SHP77 treated with DMSO at 0.1 percent for 48 hours (cell line): ENCODE measurements at regions not wholly inside any gene's neighbourhood (a gene's known extent, or its start where the extent isn't known, plus 50 kb on each side); places are given as distances from the start of the nearest gene placed in this dataset.

Source experiments
- DNase-seq: peaks from one replicate; lab custom pipeline; 2025; lab: John Stamatoyannopoulos, UW

DNA sequence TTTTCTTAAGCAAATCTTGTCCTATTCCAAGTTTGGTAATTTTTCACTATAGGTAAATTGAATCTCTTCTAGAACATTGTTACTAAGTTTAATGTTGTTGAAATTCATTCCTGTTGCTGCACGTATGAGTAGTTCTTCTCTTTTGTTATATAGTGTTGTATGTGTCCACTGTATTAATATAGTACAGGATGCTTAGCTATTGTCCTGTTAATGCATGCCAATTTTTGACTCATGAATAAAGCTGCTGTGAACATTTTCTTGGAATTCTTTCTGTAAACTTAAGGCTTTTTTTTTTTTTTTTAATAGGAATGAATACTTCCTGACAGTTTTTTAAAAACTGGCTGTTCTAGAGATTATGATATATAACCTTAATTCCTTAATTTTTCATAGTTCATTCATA lies 326.9 kb downstream of the SLC4A3 start:
- no peak for DNase-seq

GRCh38 chr2:219957820-219958219 lies 330.4 kb downstream of the SLC4A3 start:
- no peak for DNase-seq

- DNase-seq, result no peak
Observed at GRCh38 chr2:219958941-219959340, 331.5 kb downstream of the SLC4A3 start.

DNA sequence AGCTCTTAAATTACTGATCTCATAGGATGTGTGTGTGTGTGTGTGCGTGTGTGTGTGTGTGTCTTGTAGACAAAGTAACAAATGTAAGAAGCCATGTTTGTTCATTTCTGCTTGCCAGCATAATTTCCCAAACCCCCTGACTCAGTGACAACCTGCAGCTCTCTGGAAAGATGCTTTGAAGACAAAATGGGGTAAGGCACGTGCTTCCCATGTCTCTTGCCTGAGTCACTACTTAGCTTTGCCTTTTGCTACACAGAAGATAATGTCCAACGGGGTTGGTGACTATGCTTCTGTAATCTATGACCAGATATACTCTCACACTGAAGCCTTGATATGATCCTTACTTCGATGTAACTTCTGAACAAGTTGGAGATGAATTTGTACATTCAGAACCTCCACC lies 332.0 kb downstream of the SLC4A3 start:
- DNase-seq, result no peak

DNA sequence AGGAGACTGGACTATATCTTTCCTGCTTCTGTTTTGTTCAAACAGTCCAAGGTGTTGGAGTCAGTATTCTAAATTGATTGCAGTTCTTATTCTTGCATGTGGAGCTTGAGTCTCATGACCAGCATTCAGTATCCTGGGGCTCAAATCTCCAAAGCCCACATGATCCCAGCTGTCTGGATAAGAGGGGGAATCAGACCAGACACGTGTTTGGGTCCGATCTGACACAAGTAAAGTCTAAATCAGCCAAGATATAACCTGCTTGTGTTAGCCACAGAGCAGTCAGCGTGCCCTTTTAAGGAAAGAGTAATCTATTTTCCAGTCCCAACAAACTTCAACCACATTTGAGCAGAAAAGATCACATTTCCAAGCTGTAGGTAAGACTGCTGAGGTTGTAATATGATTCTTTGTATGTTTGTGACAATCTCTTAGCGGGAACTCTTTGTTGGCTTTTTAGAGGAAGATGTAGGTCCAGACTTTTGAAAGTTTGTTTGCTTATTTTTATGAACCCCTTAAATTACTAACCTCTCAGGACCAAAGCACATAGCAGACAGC lies 334.6 kb downstream of the SLC4A3 start:
- DNase-seq, result no peak

DNA sequence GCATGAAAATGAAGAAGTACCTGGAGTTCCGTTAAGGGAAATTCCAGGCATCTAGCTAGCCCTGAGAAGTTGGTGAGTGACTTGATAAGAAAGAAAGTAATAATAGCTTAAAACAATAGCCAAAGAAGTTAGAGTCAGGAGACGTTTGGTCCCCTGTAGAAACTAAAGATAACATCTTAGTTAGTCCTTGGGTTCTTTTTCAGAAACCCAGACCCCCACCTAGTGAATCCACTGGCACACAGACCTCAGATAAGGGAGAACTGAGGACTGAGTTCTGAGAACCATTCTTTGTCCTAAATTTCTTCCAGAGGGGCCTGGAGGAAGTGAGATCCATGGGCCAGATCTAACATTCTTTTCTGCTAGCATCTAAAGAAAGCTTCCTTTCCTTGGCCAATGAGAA lies 335.4 kb downstream of the SLC4A3 start:
- no peak for DNase-seq

DNA sequence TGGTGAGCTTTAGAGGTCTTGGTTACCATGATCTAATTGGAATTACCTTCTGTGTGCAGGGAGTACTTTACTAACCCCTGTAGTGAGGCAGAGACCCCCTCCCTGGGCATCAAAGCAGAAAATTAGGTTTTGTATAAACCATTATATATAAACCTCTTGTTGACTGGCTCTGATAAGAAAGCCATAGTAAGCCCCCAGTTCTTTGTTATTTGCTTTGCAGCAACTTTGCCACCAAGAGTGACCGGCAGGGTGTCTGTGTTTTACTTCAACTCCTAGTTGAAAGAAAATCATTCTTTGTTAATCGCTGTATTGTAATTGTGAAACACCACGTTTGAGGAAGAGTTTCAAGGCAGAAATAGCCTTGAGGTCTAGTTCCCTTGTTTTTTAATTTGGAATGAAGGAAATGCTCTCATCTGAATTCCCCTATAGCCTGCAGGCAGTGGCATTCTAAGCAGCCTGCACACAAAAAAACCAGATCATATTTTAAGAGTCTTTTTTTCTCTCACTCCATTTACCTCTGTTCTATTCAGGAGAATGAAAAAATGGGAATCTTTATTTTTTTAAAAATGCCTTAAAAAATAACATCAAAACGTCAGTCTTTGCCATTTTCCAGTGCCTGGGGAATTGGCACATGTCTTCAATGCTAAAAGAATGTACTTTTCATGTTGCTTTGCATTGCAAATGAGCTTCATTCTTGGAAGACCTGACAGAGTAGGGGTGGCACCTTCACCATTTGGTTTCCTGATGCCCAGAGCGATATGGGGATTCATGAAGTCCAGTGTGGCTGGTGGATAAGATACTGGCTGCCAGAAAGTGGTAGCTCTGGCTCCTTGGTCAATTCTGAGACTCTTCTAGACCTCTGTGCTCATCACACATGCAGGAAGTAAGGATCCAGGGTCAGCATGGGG lies 338.1 kb downstream of the SLC4A3 start:
- DNase-seq, result no peak

GRCh38 chr2:219967247-219968245 lies 340.1 kb downstream of the SLC4A3 start:
- no peak for DNase-seq

DNA sequence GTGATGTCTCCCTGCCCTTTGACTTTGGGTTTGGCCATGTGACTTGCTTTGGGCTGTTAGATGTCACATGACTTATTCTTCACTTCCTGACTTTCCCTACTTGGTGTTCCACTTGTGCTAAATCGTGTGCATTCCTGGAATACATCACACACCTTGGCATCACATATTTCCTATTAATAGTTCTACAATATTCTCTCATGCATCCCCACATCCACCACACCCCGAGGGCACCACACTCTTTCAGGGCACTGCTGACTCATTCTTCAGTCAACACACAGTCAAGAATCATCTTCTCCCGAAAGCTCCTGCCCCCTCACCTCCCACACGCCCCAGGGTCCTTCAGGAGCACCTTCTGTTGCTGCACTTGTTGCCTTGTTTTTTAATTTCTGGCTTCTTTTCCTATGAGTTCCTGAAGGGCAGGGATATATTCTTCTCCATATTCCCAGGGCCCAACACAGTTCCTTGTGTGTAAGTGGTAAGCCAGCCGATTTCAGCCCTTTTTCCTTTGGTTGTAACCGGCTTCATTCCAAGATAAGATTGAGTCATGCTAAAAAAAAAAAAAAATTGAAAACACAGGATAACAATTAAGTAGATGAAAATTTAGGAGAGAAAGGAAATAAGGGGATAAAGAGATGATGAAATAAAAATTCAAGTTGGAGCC lies 341.4 kb downstream of the SLC4A3 start:
- DNase-seq, result no peak

- no peak for DNase-seq
Observed at GRCh38 chr2:219969508-219969907, 342.1 kb downstream of the SLC4A3 start.

DNA sequence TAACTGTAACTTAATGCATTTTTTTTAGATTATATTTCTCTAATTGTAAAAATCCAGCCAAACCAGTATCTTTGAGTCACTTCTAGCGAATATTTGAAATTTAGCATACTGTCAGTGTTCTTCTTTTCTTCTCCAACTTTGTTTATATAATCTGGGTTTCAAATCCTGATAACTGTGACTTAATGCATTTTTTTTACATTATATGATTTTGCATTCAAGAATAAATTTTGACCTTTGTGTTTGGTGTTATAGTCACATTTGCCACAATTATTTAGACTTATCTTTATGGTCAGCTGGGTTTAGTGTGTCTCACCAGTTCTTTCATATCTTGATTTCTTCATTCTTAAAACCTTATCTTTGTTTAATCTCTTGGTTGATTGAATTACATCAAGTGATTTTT lies 345.7 kb downstream of the SLC4A3 start:
- DNase-seq, result no peak

DNA sequence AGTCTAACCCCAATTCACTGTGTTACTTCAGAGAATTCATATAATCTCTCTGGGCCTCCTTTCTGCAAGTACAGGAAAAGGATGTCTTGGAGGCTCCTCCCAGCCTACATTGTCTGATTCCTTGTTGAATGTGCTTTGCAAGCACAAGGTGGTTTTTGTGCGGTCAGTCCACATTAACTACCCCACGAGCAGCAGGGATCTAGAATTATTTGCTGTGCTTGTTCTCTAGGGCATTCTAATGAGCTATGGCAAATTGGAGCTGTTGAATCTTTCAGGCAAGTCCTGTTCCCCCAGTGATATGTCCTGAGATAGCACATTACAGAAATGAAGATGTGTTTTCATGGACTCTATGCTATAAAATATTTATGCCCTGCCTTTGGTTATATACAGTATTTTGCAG lies 349.4 kb downstream of the SLC4A3 start:
- DNase-seq, result no peak

DNA sequence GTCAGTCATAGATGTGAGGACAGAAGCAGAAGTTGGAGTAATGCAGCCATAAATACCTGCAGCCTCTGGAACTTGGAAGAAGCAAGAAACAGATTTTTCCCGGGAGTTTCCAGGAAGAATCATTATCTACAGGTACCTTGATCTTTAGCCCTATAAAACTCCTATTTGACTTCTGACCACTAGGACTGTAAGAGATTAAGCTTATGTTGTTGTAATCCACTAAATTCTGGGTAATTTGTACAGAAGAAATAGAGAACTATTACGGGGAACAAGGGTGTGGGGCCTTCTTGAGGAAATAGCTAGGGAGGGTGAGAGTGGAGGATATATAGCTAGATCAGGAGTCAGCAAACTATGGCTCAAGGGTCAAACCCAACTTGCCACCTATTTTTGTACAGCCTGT lies 353.2 kb downstream of the SLC4A3 start:
- DNase-seq, result no peak

DNA sequence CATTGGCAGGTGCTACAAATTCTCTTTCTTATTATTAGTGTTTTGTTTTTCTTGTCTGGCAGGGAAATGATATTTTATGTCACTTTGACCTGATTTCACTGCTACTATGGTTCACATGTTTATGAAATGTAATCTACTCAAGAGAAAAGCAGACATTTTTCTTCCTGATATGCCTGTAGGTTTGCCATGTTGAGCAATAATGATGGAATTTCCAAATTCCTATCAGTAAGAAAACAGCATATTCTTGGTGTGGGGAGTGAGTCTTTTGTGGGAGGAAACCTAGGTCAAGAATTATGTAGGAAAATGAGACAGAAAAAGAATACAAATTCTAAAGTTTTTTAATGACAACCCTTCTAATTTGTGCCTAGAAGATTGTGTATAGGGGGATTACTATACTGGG lies 356.4 kb downstream of the SLC4A3 start:
- DNase-seq, result no peak

DNA sequence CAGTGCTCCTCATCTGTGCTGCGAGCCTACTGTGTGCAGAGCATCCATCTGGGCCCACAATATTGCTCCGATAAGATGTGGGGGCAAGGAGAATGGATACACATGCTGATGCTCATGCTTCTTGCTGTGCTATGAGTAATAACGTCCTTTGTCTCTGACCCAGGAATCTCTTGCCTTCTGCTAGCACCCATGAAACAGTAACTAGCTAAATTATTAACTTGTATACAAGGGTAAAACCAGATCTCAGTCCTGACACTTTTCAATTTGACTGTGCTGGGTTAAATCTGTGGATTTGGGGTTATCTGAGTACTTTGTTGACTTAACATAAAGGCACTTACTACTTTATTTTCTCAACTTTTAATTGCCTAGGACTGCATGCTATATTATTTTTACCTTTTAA lies 357.6 kb downstream of the SLC4A3 start:
- no peak for DNase-seq

DNA sequence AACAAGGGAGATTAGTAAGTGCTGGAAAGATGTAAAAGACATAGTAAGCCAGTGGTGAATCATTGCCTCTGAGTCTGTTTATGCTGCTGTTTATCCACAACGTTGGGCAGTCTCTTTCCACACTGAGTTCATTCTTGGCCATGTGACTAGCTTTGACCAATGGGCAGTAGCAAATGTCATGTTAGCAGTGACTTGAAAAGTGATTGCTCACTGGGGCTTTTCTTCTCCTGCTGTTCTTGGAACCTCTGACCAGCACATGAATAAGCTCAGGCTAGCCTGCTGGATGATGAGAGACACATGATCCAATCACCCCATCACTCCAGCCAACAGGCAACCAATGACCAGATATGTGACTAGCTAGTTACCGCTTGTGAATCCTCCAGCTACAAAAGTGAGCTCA lies 360.4 kb downstream of the SLC4A3 start:
- no peak for DNase-seq

DNA sequence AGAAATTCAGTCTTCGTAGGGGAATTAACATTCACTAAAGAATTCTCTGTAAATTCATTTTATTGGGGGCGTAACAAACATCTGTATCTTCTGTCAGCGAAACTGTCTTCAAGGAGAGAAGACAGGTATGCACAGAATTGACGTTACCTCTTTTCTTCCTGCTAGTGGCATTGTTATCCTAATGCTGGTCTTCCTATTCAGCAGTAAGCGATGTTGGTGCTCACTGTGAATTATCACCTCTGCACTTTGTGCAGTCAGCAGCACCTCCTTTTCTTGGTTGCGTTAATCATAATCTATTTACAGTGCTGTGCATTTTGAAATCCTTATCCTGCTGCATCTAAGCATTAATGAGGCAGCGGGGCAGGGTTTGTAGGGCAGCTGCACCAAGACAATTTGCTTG lies 362.3 kb downstream of the SLC4A3 start:
- DNase-seq, result no peak

GRCh38 chr2:219991116-219991515 lies 363.7 kb downstream of the SLC4A3 start:
- no peak for DNase-seq

DNA sequence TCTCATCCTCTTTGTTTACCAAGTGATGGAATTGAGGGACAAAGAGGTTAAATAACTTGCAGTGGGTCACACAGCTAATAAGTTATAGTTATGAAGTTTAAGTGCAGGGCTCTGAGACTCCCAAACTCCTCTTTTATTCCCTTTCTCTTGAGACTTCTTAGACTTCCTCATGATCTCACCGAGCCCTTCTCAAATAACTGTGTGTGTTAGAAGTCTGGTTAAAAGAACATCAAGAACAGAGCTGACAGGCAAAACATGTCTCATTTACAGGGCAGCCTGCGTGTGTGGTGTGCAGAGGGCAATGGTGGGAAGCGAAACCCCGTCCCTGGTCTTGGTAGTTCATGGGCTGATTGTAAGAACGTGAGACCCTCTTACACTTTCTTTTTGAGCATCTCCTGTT lies 368.0 kb downstream of the SLC4A3 start:
- DNase-seq, result no peak

DNA sequence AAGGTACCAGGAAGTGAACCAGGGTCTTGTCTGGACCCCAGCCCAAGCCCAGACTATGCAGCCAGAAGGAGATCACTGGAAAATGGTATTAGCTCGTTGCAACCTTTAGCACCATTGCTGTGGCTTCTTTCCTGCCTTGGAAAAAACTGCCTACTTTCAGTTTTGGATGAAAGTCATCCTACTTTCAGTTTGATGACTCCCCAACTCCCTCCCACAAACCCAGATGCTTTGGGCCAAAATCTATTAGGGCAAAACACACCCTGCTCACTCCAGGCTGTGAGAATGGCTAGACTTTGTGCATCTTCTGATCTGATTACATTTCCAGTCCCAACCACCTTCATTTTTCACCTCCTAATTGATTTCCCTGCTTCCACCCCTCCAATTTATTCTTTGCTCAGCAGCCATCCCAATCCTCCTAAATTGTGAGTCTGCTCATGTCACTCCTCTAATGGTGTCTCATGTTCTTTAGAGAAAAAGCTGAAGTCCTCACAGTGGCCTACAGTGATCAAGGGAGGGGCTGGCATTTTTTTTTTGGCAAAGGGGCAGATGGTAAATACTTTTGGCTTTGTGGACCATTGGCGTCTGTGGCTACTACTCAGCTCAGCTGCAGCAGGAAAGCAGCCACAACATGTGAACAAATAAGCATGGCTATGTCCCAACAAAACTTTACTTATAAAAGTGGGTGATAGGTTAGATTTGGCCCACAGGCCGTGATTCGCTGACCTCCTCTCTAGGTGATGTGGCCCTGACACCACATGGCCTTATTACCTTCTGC lies 368.7 kb downstream of the SLC4A3 start:
- DNase-seq, result no peak

DNA sequence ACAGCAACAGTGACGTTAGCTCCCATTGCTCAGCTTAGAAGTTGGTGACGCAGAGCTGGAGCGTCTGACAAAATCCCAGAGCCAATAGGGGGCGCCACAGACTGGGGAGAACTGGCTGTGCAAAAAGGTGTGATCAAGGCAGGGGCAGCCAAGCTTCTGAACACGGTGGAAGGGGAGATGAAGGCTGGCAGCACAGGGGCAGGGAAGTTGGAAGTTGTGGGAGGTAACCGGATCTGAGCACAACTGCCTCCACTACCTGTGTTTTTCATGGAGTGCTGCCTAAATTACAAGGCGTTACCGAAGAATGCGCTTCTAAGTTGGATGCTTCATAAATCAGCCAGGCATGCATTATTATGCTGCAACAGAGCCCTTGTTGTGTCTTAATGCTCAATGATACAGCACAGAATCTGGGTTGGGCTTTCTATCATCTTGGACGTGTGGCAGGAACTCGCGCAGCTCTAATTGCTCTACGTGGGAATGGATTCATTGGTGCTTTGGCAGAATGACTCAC lies 370.0 kb downstream of the SLC4A3 start:
- peak; percentile 45 for DNase-seq
